Prostate gland (tissue), 2 donors: ENCODE measurements at regions not wholly inside any gene's neighbourhood (a gene's known extent, or its start where the extent isn't known, plus 50 kb on each side); places are given as distances from the start of the nearest gene placed in this dataset.

ENCODE experiments used
- DNase-seq: peaks from one replicate; pipeline ENCODE4 v3.0.0-alpha.2; 2019; ENCODE audit warnings: low spot score
- H3K27ac ChIP-seq, 2 donors: fragments of 200-600 bp; sonication (generic); 2 replicates each; pipeline ENCODE4 v1.5.1; 2017 to 2019
- H3K27me3 ChIP-seq: fragments of 200-600 bp; sonication (generic); replicated peaks from 2 replicates; pipeline ENCODE4 v1.5.1; 2019; ENCODE audit not compliant: insufficient read depth
- H3K36me3 ChIP-seq, 2 donors: fragments of 200-600 bp; sonication (generic); 1 replicate in 1 of 2; 2 replicates in 1 of 2; pipeline versions ENCODE4 v1.5.1 to v1.8.1; 2017 to 2019
- H3K4me1 ChIP-seq: fragments of 200-600 bp; sonication (generic); replicated peaks from 2 replicates; pipeline ENCODE4 v1.5.1; 2019
- H3K4me3 ChIP-seq, 2 donors: fragments of 200-600 bp; sonication (generic); 2 replicates each; pipeline ENCODE4 v1.5.1; 2017 to 2019
- H3K9me3 ChIP-seq: fragments of 200-600 bp; sonication (generic); 2 replicates; pipeline ENCODE4 v1.5.1; 2017
- CTCF ChIP-seq, 4 experiments: fragments of 200-600 bp in 2 of 4; fragments of 450-650 bp in 2 of 4; sonication (generic) in 2 of 4; IDR thresholded peaks; 1 replicate in 3 of 4; 2 replicates in 1 of 4; pipeline ENCODE4 v1.5.1; 2016 to 2019; ENCODE audit warnings: antibody characterized with exemption in 4 of 4, mild to moderate bottlenecking in 2 of 4, moderate library complexity in 2 of 4
- POLR2A ChIP-seq: fragments of 450-650 bp; IDR thresholded peaks from one replicate; pipeline ENCODE4 v1.6.1; 2016; ENCODE audit warnings: antibody characterized with exemption, mild to moderate bottlenecking
- POLR2AphosphoS5 ChIP-seq: sonication (generic); formaldehyde crosslinking; IDR thresholded peaks from one replicate; pipeline ENCODE4 v1.6.1; 2017; ENCODE audit warnings: antibody characterized with exemption
- WGBS: methylation state at CpG from one replicate; pipeline ENCODE4 v1.1.5; 2018; 5-methylcytosine and 5-hydroxymethylcytosine counted together
- intact Hi-C: fragments of 100-400 bp; cut with DNase I; formaldehyde crosslinking; loops from one replicate; pipeline ENCODE4 v1.14.2; 2022

DNA sequence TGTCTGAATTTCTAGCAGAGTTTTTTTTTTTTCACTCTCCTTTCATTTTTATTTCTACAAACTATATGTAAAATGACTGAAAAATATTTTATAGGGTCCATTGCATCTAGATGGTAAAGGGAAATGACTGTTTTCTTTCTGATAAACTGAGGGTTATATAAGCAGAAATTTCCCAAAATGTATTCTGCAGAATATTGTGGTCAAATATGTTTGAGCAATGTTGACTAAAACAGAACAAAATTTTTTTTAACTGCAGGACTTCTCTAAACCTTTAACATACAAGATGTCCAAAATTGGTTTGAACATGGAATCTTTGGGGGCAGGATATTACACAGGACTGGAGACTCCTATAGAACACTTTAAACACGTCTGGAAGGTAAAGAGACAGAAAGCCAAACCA is 190.5 kb downstream of the TOMM20 start:
- H3K4me3 ChIP-seq, result no peak overlapping the region
- no peak for TF ChIP-seq POLR2AphosphoS5
- no peak for TF ChIP-seq POLR2A
- TF ChIP-seq CTCF (IDR thresholded peaks at IDR 0.05), result no peak
- H3K36me3 ChIP-seq, result no peaks in the 10 kb centered on the region
- H3K4me1 ChIP-seq, result no peaks in the 10 kb centered on the region
- no peak overlapping the region for H3K27ac ChIP-seq
- H3K9me3 ChIP-seq, result no peaks in the 10 kb centered on the region
- DNase-seq, result no peak
- intact Hi-C loops, result no loop called here
- WGBS, result 78% methylated on average over 1 of the region's 1 CpG
- no peaks in the 10 kb centered on the region for H3K27me3 ChIP-seq

- Histone ChIP-seq H3K9me3 (no peaks in the 10 kb centered on the region), H3K27me3 (no peaks in the 10 kb centered on the region), H3K36me3 (no peaks in the 10 kb centered on the region), H3K27ac (no peak overlapping the region), H3K4me3 (no peak overlapping the region), H3K4me1 (no peaks in the 10 kb centered on the region)
- intact Hi-C loops, result no loop called here
- WGBS, result 96% methylated on average over 7 of the region's 7 CpGs
- no peak for TF ChIP-seq POLR2A
- no peak for DNase-seq
These were observed 191.8 kb downstream of the TOMM20 start for GRCh38 chr1:234936612-234937389.

DNA sequence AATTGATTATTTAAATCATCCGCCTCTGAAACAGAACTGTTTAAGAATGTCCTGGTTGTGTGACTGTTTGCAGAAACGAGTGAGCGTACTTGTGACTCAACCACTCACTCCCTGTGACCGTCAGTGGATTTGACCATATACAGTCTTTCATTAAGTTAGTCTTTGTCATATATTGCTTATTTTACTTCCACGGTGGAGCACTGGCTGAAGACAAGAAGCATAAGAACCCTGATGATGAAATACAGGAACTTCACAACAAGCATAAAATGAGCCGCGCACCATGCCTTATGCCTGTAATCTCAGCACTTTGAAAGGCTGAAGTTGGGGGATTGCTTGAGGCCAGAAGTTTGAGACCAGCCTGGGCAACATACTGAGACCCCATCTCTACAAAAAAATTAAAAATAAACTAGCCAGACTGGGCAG is 194.0 kb downstream of the TOMM20 start:
- TF ChIP-seq CTCF (IDR thresholded peaks at IDR 0.05), result no peak
- TF ChIP-seq POLR2AphosphoS5, result no peak
- no peak for TF ChIP-seq POLR2A
- no peaks in the 10 kb centered on the region for H3K9me3 ChIP-seq
- H3K4me3 ChIP-seq, result no peak overlapping the region
- H3K27ac ChIP-seq, result no peak overlapping the region
- intact Hi-C loops, result no loop called here
- 85% methylated on average over 7 of the region's 7 CpGs for WGBS
- no peak for DNase-seq
- no peaks in the 10 kb centered on the region for H3K4me1 ChIP-seq
- no peaks in the 10 kb centered on the region for H3K36me3 ChIP-seq
- H3K27me3 ChIP-seq, result no peaks in the 10 kb centered on the region

DNA sequence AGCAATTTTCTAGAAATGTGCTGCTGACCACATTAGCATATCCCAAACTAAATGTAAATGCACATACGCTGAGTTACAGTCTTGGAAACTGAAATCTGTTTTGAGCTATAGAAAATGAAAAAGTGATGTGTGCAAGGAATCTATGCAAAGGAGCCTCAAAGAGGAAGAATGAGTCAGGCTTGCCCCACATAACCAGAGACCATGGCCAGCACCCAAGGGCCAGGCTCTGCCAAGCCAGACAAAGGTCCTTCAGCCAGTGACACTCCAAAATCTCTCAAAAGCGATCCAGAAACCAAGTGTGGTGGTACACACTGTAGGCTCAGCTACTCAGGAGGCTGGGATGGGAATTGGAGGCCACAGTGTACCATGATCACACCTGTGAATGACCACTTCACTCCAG is 195.2 kb downstream of the TOMM20 start:
- WGBS, result 39% methylated on average over 2 of the region's 2 CpGs
- no peaks in the 10 kb centered on the region for H3K4me1 ChIP-seq
- no peak for DNase-seq
- no peak overlapping the region for H3K27ac ChIP-seq
- TF ChIP-seq POLR2A (no peak), CTCF (IDR thresholded peaks at IDR 0.05) (no peak), POLR2AphosphoS5 (no peak)
- intact Hi-C loops, result no loop called here
- H3K36me3 ChIP-seq, result no peaks in the 10 kb centered on the region
- no peak overlapping the region for H3K4me3 ChIP-seq
- no peaks in the 10 kb centered on the region for H3K9me3 ChIP-seq
- no peaks in the 10 kb centered on the region for H3K27me3 ChIP-seq

GRCh38 chr1:234932511-234933430 is 195.9 kb downstream of the TOMM20 start:
- Histone ChIP-seq H3K27me3 (no peaks in the 10 kb centered on the region), H3K36me3 (no peaks in the 10 kb centered on the region), H3K4me1 (no peaks in the 10 kb centered on the region), H3K27ac (no peak overlapping the region), H3K9me3 (no peaks in the 10 kb centered on the region), H3K4me3 (no peak overlapping the region)
- no peak for TF ChIP-seq POLR2AphosphoS5
- WGBS, result 93% methylated on average over 15 of the region's 15 CpGs
- intact Hi-C loops, result no loop called here
- DNase-seq, result no peak
